OCI-LY7 (cell line): ENCODE measurements at regions not wholly inside any gene's neighbourhood (a gene's known extent, or its start where the extent isn't known, plus 50 kb on each side); places are given as distances from the start of the nearest gene placed in this dataset.

Source experiments
- BruUV-seq: library from RNA; stranded (reverse); fragments of 400-500 nt; replicated peaks from 2 replicates; lab custom pipeline; 2021; lab: Mats Ljungman, UMichigan
- CTCF ChIA-PET: fragments of 300-600 bp; sonication (Branson Sonifier 250); formaldehyde crosslinking; loops from one replicate; lab custom pipeline; 2022; ENCODE audit warnings: antibody characterized with exemption; ENCODE audit not compliant: unreplicated experiment; lab: Charles Lee
- POLR2A ChIA-PET: fragments of 300-600 bp; sonication (Branson Sonifier 250); formaldehyde crosslinking; loops from one replicate; lab custom pipeline; 2022; ENCODE audit warnings: antibody characterized with exemption; lab: Charles Lee
- DNase-seq: peaks from one replicate; pipeline ENCODE4 v3.0.0-alpha.2; 2015; ENCODE audit warnings: low spot score
- H2AFZ ChIP-seq: fragments of 200-600 bp; sonication (generic), shearing (Covaris generic); 2 replicates; pipeline ENCODE4 v1.6.1; 2014; ENCODE audit warnings: mild to moderate bottlenecking, antibody characterized with exemption, low read length, moderate library complexity
- H3K27ac ChIP-seq: fragments of 200-600 bp; sonication (generic); 2 replicates; pipeline ENCODE4 v1.5.1; 2014; ENCODE audit warnings: mixed run types, low read depth, mild to moderate bottlenecking, moderate library complexity, low read length, inconsistent platforms; ENCODE audit not compliant: poor library complexity, severe bottlenecking
- H3K36me3 ChIP-seq: fragments of 200-600 bp; sonication (generic); 2 replicates; pipeline ENCODE4 v1.6.1; 2014; ENCODE audit warnings: mild to moderate bottlenecking, antibody characterized with exemption, low read length, moderate library complexity, mixed read lengths; ENCODE audit not compliant: insufficient read depth
- H3K4me1 ChIP-seq: fragments of 200-600 bp; sonication (generic); 2 replicates; pipeline ENCODE4 v1.5.1; 2014; ENCODE audit warnings: mild to moderate bottlenecking, low read length; ENCODE audit not compliant: insufficient read depth, poor library complexity, severe bottlenecking
- H3K4me2 ChIP-seq: fragments of 200-600 bp; sonication (generic); 2 replicates; pipeline ENCODE4 v1.6.1; 2014; ENCODE audit warnings: mild to moderate bottlenecking, low read length
- H3K4me3 ChIP-seq: fragments of 200-600 bp; sonication (generic); 2 replicates; pipeline ENCODE4 v1.5.1; 2014; ENCODE audit warnings: mild to moderate bottlenecking, low read depth, low read length; ENCODE audit not compliant: poor library complexity, severe bottlenecking
- H3K79me2 ChIP-seq: fragments of 200-600 bp; sonication (generic); 2 replicates; pipeline ENCODE4 v1.6.1; 2016; ENCODE audit warnings: low read depth, mild to moderate bottlenecking, low read length, moderate library complexity, mixed read lengths; ENCODE audit not compliant: insufficient read depth
- H3K9me2 ChIP-seq: fragments of 200-600 bp; sonication (generic); 2 replicates; pipeline ENCODE4 v1.6.1; 2016; ENCODE audit warnings: mild to moderate bottlenecking, low read length, mixed read lengths; ENCODE audit not compliant: insufficient read depth
- H3K9me3 ChIP-seq: fragments of 200-600 bp; sonication (generic); 2 replicates; pipeline ENCODE4 v1.6.1; 2014; ENCODE audit warnings: mild to moderate bottlenecking, mixed run types, low read length, mixed read lengths
- H4K20me1 ChIP-seq: fragments of 200-600 bp; sonication (generic); 2 replicates; pipeline ENCODE4 v1.6.1; 2014; ENCODE audit warnings: mild to moderate bottlenecking, antibody characterized with exemption, low read length, moderate library complexity, mixed read lengths; ENCODE audit not compliant: insufficient read depth
- CTCF ChIP-seq: fragments of 200-600 bp; sonication (generic); conservative IDR thresholded peaks from 2 replicates; pipeline ENCODE4 v1.5.1; 2014; ENCODE audit warnings: mild to moderate bottlenecking, antibody characterized with exemption, low read length, moderate library complexity, mixed read lengths
- EZH2phosphoT487 ChIP-seq: fragments of 200-600 bp; sonication (generic); IDR thresholded peaks from 2 replicates; pipeline ENCODE4 v1.6.1; 2018; ENCODE audit warnings: low read depth, borderline replicate concordance, mild to moderate bottlenecking, mixed run types, antibody characterized with exemption, low read length, moderate library complexity, mixed read lengths
- intact Hi-C: fragments of 100-400 bp; cut with micrococcal nuclease; formaldehyde crosslinking; loops from one replicate; pipeline ENCODE4 v1.10.0; 2022; ENCODE audit not compliant: unreplicated experiment

DNA sequence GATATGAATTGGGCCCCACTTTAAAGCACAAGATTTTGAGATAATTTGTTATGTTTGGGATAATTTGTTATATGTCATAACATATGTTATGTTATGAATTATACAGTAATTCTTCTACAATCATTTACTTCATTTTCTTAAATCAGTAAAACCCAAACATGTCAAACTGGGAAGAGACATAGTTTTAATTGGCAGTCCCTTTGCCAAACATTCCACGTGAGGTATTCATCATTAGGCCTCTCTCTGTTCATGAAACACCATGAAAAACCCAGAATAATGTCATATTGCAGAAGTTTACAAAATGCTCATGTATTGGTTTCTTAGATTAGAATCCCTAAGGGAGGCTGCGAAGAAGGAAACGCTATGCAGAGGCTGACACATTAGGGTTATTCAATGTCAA is 89.4 kb upstream of the PDE10A start:
- Histone ChIP-seq H3K4me2 (no peak overlapping the region), H3K79me2 (no peaks in the 10 kb centered on the region), H3K4me3 (no peak overlapping the region), H2AFZ (no peak overlapping the region), H3K4me1 (no peaks in the 10 kb centered on the region), H3K9me2 (no peaks in the 10 kb centered on the region), H3K27ac (no peak overlapping the region), H3K36me3 (no peaks in the 10 kb centered on the region), H3K9me3 (no peaks in the 10 kb centered on the region), H4K20me1 (no peaks in the 10 kb centered on the region)
- TF ChIP-seq CTCF = no peak
- ChIA-PET CTCF (no interaction called here), POLR2A (no interaction called here)
- intact Hi-C loops = no loop called here
- BruUV-seq = no TSS peak
- DNase-seq = no peak

- no peak for DNase-seq
- POLR2A ChIA-PET = interaction anchor here (0.7 kb wide), 1 partner anchor 30 kb away, joined by 3 read pairs; no protein-coding TSS in a partner anchor
- CTCF ChIA-PET = no interaction called here
- no TSS peak for BruUV-seq
- Histone ChIP-seq H3K4me3 (no peak overlapping the region), H3K36me3 (no peaks in the 10 kb centered on the region), H4K20me1 (no peaks in the 10 kb centered on the region), H3K4me1 (no peaks in the 10 kb centered on the region), H2AFZ (no peak overlapping the region), H3K4me2 (no peak overlapping the region), H3K79me2 (no peaks in the 10 kb centered on the region), H3K27ac (no peak overlapping the region), H3K9me2 (no peaks in the 10 kb centered on the region), H3K9me3 (no peaks in the 10 kb centered on the region)
- TF ChIP-seq EZH2phosphoT487 (no peak), CTCF (no peak)
- intact Hi-C loops = no loop called here
Measured at GRCh38 chr6:165751486-165751885, 88.4 kb upstream of the PDE10A start.

DNA sequence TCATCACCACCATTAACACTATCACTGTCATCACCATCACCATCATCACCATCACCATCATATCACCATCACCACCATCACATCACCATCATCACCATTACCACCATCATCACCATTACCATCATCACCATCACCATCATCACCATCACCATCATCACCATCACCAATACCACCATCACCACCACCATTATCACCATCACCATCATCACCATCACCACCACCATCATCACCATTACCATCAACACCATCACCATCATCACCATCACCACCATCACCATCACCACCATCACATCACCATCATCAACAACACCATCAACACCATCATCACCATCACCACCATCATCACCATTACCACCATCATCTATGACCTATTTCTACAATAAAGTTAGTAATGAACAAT is 86.1 kb upstream of the PDE10A start:
- Histone ChIP-seq H3K4me2 (no peak overlapping the region), H3K4me3 (no peak overlapping the region), H4K20me1 (no peaks in the 10 kb centered on the region), H3K9me2 (no peaks in the 10 kb centered on the region), H3K36me3 (no peaks in the 10 kb centered on the region), H3K27ac (no peak overlapping the region), H2AFZ (no peak overlapping the region), H3K9me3 (no peaks in the 10 kb centered on the region), H3K79me2 (no peaks in the 10 kb centered on the region), H3K4me1 (no peaks in the 10 kb centered on the region)
- ChIA-PET POLR2A (no interaction called here), CTCF (no interaction called here)
- TF ChIP-seq EZH2phosphoT487 (no peak), CTCF (no peak)
- intact Hi-C loops = no loop called here
- BruUV-seq = no TSS peak
- no peak for DNase-seq
